Glomerular visceral epithelial cell (primary cell): ENCODE measurements at regions not wholly inside any gene's neighbourhood (a gene's known extent, or its start where the extent isn't known, plus 50 kb on each side); places are given as distances from the start of the nearest gene placed in this dataset.
"Not testable (repeated sequence)": the region's sequence is repeated elsewhere in the genome, so short reads cannot be mapped to it uniquely, and the experiment has no call there.

ENCODE experiments used
- DNase-seq: peaks from one replicate; pipeline ENCODE4 v3.0.0-alpha.2; 2016; ENCODE audit errors: extremely low spot score

- no peak for DNase-seq
Observed at GRCh38 chr3:39558775-39559306, 91.4 kb downstream of the MOBP start.

- DNase-seq = no peak
Observed at GRCh38 chr3:39559543-39559942, 92.1 kb downstream of the MOBP start.

DNA sequence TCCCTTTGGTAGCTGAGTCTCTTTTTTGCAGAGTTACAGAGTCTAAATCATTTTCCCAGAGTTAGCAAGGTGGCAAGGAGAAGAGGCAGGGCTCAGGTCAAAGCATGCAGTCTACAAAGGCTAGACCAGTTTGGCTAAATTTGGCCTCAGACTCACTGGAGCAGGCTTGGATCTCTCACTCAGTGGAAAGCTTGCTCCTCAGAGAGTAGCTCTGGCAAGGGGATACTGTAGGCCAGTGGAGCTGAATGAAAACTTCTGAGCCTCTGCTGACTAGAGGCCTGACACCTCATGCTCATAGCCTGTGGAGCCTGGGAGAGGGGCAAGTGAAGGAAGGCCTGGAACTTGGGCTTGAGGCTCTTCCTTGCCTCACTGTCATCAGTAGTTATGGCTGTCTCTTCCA is 101.0 kb downstream of the MOBP start:
- no peak for DNase-seq

GRCh38 chr3:39569095-39569494 is 101.6 kb downstream of the MOBP start:
- no peak for DNase-seq

DNA sequence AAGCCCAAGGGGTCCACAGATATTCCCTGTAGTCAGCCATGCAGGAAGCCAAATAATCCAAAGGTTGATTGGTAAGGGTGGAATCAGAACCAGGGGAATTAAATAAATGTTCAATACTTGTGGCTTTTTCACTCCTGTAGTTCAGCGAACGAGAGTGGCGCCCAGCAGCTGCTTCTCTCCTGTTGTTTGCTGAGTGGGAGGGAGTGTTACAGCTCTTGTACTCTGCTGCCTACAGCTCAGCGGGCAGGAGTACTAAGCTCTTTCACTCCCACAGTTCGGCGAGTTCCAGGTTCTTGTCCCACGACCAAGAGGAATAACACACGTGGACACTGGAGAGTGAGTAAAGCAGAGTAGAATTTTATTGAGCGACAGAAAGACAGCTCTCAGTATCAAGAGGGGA is 105.9 kb downstream of the MOBP start:
- no peak for DNase-seq

GRCh38 chr3:39577541-39577940 is 110.1 kb downstream of the MOBP start:
- DNase-seq = no peak

- DNase-seq = not testable (repeated sequence)
Observed at GRCh38 chr3:39586215-39586614, 118.7 kb downstream of the MOBP start.

DNA sequence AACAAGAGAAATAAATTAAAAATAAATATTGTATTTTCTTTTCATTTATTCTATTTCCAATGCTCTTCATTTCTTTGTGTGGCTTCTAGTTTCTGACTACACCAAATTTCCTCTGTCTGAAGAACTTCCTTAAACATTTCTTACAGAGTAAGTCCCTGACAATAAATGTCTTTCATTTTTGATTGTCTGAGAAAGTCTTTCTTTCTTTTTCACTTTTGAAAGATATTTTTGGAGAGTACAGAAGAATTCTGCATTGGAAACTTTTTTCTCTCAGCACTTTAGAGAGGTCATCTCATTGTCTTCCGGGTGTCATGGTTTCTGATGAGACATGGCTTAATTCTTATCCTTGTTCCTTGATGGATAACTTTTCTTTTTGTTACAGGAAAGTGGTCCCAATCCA is 119.6 kb downstream of the MOBP start:
- DNase-seq = no peak

DNA sequence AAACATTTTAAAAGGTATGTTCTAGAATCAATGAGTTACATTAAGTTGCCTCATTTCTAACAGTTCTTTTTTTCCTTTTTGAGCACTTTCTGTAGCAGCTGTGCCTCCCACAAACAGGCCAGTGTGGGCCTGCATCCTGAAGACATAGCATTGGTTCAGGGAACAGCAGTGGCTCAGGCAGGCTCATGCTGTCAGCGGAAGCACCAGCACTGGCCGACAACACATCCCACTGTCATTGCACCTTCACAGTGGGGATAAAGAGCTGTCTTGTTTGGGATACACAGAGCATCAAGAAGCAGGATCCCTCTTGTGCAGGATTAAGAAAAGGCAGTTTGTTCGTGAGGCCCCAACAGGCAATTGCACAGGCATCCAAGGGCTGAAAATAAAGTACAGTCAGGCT is 123.3 kb downstream of the MOBP start:
- DNase-seq = no peak

DNA sequence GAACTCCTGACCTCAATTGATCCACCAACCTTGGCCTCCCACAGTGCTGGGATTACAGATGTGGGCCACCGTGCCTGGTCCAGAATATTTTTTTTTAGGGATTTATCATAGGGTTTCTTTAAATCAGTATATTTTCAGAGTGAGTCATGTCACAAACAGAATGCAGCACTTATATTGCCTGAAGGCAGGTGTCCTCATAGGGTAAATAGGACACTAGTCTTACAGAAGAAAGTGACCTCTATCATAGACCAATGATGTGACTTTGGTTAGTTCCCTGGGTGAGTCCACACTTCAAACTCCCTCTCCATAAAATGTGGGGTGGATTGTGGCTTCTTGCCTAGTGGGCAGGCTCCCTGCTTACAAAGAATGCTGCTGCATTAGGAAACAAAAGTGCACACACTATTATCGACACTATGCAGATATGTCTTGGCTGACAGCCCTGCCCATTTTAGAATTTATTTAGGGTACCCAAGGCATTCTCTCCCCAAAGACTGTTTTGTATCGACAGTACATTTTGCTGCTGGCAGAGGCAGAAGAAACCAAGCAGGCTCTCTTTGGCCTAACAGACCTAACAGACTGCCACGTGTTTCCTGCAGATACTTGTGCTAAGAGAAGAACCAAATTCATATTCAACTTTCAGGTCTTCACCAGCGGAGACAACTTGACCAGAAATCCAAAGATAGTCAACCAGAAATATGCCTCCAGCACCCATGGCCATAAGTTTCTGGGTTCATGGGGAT is 125.0 kb downstream of the MOBP start:
- DNase-seq = no peak

- DNase-seq = no peak
Observed at GRCh38 chr3:39593341-39593740, 125.9 kb downstream of the MOBP start.

DNA sequence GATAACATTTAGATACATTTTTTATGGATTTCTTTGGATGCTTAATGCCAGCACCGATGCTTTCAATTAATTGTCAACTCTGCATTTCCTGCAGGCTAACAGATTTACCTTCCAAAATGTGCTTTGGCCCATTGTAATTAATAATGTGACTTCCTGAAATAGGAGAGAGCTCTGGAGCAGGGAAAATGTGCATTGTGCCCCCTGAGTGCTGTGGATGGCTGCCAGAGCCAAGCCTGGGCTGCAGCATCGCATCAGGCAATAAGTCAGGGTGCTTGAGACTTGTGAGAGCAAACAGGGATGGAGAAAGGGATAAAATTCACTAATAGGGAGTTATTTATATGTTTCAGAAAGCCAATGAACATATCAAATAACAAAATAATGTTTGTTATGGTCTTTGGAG is 133.8 kb downstream of the MOBP start:
- DNase-seq = no peak

GRCh38 chr3:39605837-39606236 is 138.4 kb downstream of the MOBP start:
- no peak for DNase-seq

DNA sequence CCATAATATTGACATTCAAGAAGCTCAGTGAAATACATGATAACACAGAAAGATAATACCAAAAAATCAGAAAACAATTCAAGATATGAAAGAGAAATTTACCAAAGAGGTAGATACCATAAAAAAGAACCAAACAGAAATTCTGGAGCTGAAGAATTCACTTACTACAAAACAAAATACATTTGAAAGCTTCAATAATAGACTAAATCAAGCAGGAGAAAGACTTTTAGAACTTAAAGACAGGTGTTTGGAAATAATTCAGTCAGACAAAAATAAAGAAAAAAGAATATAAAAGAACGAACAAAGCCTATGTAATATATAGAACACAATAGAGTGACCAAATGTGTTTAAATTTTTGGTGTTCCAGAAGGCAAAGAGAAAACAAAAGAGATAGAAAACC is 158.7 kb downstream of the MOBP start:
- no peak for DNase-seq

GRCh38 chr3:39631136-39631535 is 163.7 kb downstream of the MOBP start:
- no peak for DNase-seq

DNA sequence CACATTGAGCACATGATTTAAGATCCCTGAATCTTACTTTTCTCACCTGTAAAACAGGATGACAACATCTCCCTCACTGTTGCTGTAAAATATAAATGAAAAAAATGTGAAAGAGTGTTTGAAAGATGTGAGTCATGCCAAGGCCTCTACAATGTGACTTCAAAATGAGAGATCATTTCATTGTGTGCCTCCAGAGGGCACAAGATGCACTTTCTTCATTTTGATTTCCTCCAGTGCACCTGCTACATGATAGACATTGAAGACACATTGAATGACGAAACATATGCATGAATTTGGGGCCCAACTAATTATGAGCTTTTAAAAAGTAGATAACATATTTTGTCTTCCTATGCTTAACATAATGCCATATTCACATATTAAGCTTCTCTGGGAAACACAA is 170.3 kb downstream of the MOBP start:
- DNase-seq = peak; percentile 28

DNA sequence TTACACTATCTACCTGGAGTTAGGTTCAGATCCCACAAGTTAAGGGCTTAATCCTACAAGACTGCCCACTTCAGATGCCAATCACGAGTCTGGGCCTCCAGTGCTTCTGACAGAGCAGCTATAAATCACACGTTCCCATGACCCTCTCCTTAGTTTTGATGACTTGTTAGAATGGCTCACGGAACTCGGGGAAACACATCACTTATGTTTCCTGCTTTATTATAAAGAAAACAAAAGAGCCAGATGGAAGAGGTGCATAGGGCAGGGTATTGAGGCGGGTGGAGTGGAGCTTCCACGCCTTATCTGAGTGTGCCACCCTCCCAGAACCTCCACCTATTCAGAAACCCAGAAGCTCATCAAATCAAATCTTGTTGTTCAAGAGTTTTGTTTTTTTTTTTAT is 170.8 kb downstream of the MOBP start:
- DNase-seq = no peak

GRCh38 chr3:39639344-39640236 is 169.8 kb upstream of the MYRIP start:
- DNase-seq = peak; percentile 82

DNA sequence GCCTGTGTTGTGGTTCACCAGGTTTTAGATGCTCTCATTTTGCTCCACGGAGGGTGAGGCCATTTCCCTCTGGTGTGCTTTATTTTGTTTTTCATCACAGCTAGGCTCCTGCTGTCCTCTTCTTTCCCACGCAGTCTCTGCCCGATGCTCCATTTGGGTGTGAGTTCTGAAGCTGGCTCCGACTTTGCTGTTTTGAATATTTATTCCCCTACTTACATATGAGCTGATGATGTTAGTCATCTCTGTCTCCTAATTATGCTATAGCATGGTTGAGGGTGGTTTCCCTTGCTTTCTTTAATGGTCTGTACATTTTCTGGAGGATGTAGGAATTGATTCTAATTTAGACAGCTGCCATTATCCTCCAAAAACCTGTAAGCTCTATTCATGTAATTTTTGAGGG is 168.1 kb upstream of the MYRIP start:
- DNase-seq = no peak

GRCh38 chr3:39644176-39644575 is 165.2 kb upstream of the MYRIP start:
- DNase-seq = no peak

GRCh38 chr3:39651256-39651655 is 158.2 kb upstream of the MYRIP start:
- DNase-seq = not testable (repeated sequence)

- no peak for DNase-seq
Observed at GRCh38 chr3:39651993-39652739, 157.2 kb upstream of the MYRIP start.
